GM12878 (cell line): ENCODE measurements at regions not wholly inside any gene's neighbourhood (a gene's known extent, or its start where the extent isn't known, plus 50 kb on each side); places are given as distances from the start of the nearest gene placed in this dataset.

Experiments
- ATAC-seq: fragments of 200-7000 bp; cut with Tn5 transposase; 3 replicates; pipeline ENCODE4 v1.9.1; 2020; ENCODE audit warnings: mild to moderate bottlenecking, moderate library complexity
- BruUV-seq: library from RNA; stranded (reverse); fragments of 400-500 nt; replicated peaks from 2 replicates; lab custom pipeline; 2021; lab: Mats Ljungman, UMichigan
- CTCF ChIA-PET: fragments of 300-600 bp; sonication (Branson Sonifier 250); formaldehyde crosslinking; extraction: SDS; loops from one replicate; lab custom pipeline; 2021; ENCODE audit warnings: inconsistent platforms; lab: Yijun Ruan, JAX
- POLR2A ChIA-PET: fragments of 350-600 bp; formaldehyde crosslinking; extraction: SDS; loops from one replicate; lab custom pipeline; 2021; ENCODE audit warnings: inconsistent platforms; lab: Charles Lee
- RAD21 ChIA-PET: fragments of 300-600 bp; sonication (Branson Sonifier 250); formaldehyde crosslinking; loops from one replicate; lab custom pipeline; 2023; ENCODE audit warnings: antibody characterized with exemption; ENCODE audit not compliant: unreplicated experiment; lab: Charles Lee
- SMC1A ChIA-PET: fragments of 300-600 bp; sonication (Branson Sonifier 250); formaldehyde crosslinking; loops from one replicate; lab custom pipeline; 2023; ENCODE audit not compliant: unreplicated experiment, uncharacterized antibody; lab: Charles Lee
- DNase-seq: peaks from one replicate; pipeline ENCODE4 v3.0.0-alpha.2; 2011; ENCODE audit warnings: low read depth, low spot score
- FAIRE-seq: peaks from 3 replicates; lab custom pipeline; 2011; peaks lifted over from hg19 to GRCh38; lab: Jason Lieb, UNC
- H2AFZ ChIP-seq: 2 replicates; pipeline ENCODE4 v1.6.0; 2011; ENCODE audit warnings: low read depth, low read length, control low read depth; ENCODE audit not compliant: control insufficient read depth
- H3K27ac ChIP-seq: 2 replicates; pipeline ENCODE4 v1.5.1; 2011; ENCODE audit warnings: control low read depth; ENCODE audit not compliant: control insufficient read depth, insufficient read depth
- H3K27me3 ChIP-seq, 2 experiments: replicated peaks in 1 of 2; 2 replicates each; pipeline versions ENCODE4 v1.6.0 to v1.6.1; 2011; ENCODE audit warnings: low read length in 1 of 2; ENCODE audit not compliant: control insufficient read depth in 2 of 2, insufficient read depth in 2 of 2
- H3K36me3 ChIP-seq, 2 experiments: 2 replicates each; pipeline ENCODE4 v1.5.1; 2011; ENCODE audit warnings: low read length in 1 of 2; ENCODE audit not compliant: control insufficient read depth in 2 of 2, insufficient read depth in 2 of 2
- H3K4me1 ChIP-seq: 2 replicates; pipeline ENCODE4 v1.6.1; 2011; ENCODE audit warnings: mild to moderate bottlenecking, low read length, moderate library complexity, mixed read lengths; ENCODE audit not compliant: control insufficient read depth, insufficient read depth
- H3K4me2 ChIP-seq: 2 replicates; pipeline ENCODE4 v1.6.0; 2011; ENCODE audit warnings: control low read depth; ENCODE audit not compliant: control insufficient read depth, insufficient read depth
- H3K4me3 ChIP-seq: fragments of 200-600 bp; sonication (generic); 2 replicates; pipeline ENCODE4 v1.5.1; 2016
- H3K79me2 ChIP-seq: 2 replicates; pipeline ENCODE4 v1.6.0; 2011; ENCODE audit warnings: low read length; ENCODE audit not compliant: control insufficient read depth, insufficient read depth
- H3K9ac ChIP-seq: 2 replicates; pipeline ENCODE4 v1.8.0; 2011; ENCODE audit warnings: low read length, control low read depth, mixed read lengths; ENCODE audit not compliant: control insufficient read depth, insufficient read depth
- H3K9me3 ChIP-seq: replicated peaks from 3 replicates; pipeline ENCODE4 v1.5.1; 2011; ENCODE audit warnings: mild to moderate bottlenecking, low read length; ENCODE audit not compliant: control insufficient read depth, insufficient read depth
- H4K20me1 ChIP-seq: 2 replicates; pipeline ENCODE4 v1.6.0; 2011; ENCODE audit not compliant: control insufficient read depth, insufficient read depth
- GATAD2B ChIP-seq: fragments of 450-650 bp; conservative IDR thresholded peaks from 2 replicates; pipeline ENCODE4 v1.6.1; 2017; ENCODE audit warnings: low read depth, mild to moderate bottlenecking, moderate library complexity
- PRDM15 ChIP-seq: fragments of 450-650 bp; formaldehyde crosslinking; IDR thresholded peaks from 2 replicates; pipeline ENCODE4 v1.4.0; 2020; ENCODE audit warnings: mild to moderate bottlenecking, moderate library complexity
- RELA ChIP-seq: fragments of 450-650 bp; IDR thresholded peaks from 2 replicates; pipeline ENCODE4 v1.8.0; 2014; ENCODE audit warnings: borderline replicate concordance; ENCODE audit not compliant: partially characterized antibody
- REST ChIP-seq: IDR thresholded peaks from 2 replicates; pipeline ENCODE4 v1.6.1; 2012; ENCODE audit warnings: mild to moderate bottlenecking, low read depth, low read length
- SUPT20H ChIP-seq: IDR thresholded peaks from 2 replicates; pipeline ENCODE4 v1.6.1; 2011; ENCODE audit warnings: low read depth, mild to moderate bottlenecking, low read length, moderate library complexity, borderline replicate concordance; ENCODE audit not compliant: control insufficient read depth
- ZBED1 ChIP-seq: IDR thresholded peaks from 2 replicates; pipeline ENCODE4 v1.6.1; 2016; ENCODE audit warnings: borderline replicate concordance
- ZNF687 ChIP-seq: fragments of 450-650 bp; IDR thresholded peaks from 2 replicates; pipeline ENCODE4 v1.6.1; 2017; ENCODE audit warnings: mild to moderate bottlenecking, moderate library complexity
- WGBS: methylation state at CpG from one replicate; pipeline ENCODE4 v1.1.6; 2016; ENCODE audit warnings: low lambda C conversion rate; ENCODE audit not compliant: insufficient replicate concordance, insufficient coverage; ENCODE audit errors: missing lambda C conversion rate; 5-methylcytosine and 5-hydroxymethylcytosine counted together
- in situ Hi-C: fragments of 300-500 bp; cut with MboI; formaldehyde crosslinking; loops from 9 replicates; pipeline ENCODE4 v1.14.3; 2018; ENCODE audit warnings: mixed read lengths
- intact Hi-C: fragments of 100-400 bp; cut with micrococcal nuclease; formaldehyde crosslinking; loops from one replicate; pipeline ENCODE4 v1.14.2; 2022; ENCODE audit not compliant: unreplicated experiment

GRCh38 chr17:22270381-22270780 lies 578.1 kb downstream of the KCNJ18 start:
- ChIA-PET POLR2A (no interaction called here), SMC1A (no interaction called here)
- Histone ChIP-seq H3K4me2 (no peak overlapping the region), H3K27me3 (no peaks in the 10 kb centered on the region), H3K9me3 (no peaks in the 10 kb centered on the region; the same call in 2 of the 3 replicates), H3K9ac (no peak overlapping the region), H2AFZ (no peak overlapping the region), H4K20me1 (no peaks in the 10 kb centered on the region)
- WGBS = 4% methylated on average over 4 of the region's 4 CpGs
- intact Hi-C loops = no loop called here
- no TSS peak for BruUV-seq
- ATAC-seq = no peak
- TF ChIP-seq SUPT20H (no peak), RELA (no peak), REST (no peak), ZNF687 (no peak), ZBED1 (no peak), PRDM15 (CRISPR knock-in tag) (no peak), GATAD2B (no peak)
- TF ChIP-seq, all 136 proteins: peak for 0
- RAD21 ChIA-PET = no interaction called here
- no peak for FAIRE-seq
- Histone ChIP-seq H3K36me3 (no peaks in the 10 kb centered on the region), H3K27ac (no peak overlapping the region), H3K4me3 (no peak overlapping the region), H3K4me1 (no peaks in the 10 kb centered on the region), H3K79me2 (no peaks in the 10 kb centered on the region)
- CTCF ChIA-PET = no interaction called here
- no peak for DNase-seq
- in situ Hi-C loops = loop anchor here (10.0 kb wide), 2 partner anchors 46 to 116 kb away; no protein-coding TSS in a partner anchor
